GM21825 (cell line): ENCODE measurements at regions not wholly inside any gene's neighbourhood (a gene's known extent, or its start where the extent isn't known, plus 50 kb on each side); places are given as distances from the start of the nearest gene placed in this dataset.

ENCODE experiments used
- ATAC-seq: cut with Tn5 transposase; IDR thresholded peaks from one replicate; pipeline ENCODE4 v1.9.1; 2021; ENCODE audit warnings: mild to moderate bottlenecking, moderate library complexity; ENCODE audit not compliant: unreplicated experiment

GRCh38 chr18:79625924-79626561 is 53.6 kb upstream of the CTDP1 start:
- no peak for ATAC-seq

GRCh38 chr18:79626905-79627749 is 52.5 kb upstream of the CTDP1 start:
- no peak for ATAC-seq

DNA sequence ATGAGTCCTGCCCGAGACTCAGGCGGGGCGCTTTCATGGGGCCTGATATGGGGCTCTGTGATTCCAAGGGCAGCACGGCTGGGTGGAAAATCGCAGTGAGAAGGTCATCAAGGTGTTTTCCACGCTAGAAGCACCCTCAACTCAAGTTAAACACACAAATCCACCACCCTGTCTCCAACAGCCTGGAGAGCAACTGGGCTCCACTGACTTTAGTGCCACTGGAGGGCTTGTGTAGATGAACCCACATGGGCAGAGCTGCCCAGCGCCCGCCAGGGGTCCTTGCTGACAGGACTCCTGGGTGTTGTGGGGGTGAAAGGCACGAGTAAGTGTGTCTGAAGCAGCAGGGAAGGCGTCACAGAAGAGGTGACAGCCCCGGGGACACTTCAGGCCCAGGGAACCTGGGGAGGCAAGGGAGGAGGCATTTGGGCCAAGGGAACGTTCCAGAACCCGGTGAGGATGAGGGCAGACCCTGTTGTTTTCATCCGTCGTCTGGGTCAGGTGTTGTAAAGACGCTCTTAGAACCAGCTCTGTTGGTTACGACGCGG is 51.8 kb upstream of the CTDP1 start:
- no peak for ATAC-seq

DNA sequence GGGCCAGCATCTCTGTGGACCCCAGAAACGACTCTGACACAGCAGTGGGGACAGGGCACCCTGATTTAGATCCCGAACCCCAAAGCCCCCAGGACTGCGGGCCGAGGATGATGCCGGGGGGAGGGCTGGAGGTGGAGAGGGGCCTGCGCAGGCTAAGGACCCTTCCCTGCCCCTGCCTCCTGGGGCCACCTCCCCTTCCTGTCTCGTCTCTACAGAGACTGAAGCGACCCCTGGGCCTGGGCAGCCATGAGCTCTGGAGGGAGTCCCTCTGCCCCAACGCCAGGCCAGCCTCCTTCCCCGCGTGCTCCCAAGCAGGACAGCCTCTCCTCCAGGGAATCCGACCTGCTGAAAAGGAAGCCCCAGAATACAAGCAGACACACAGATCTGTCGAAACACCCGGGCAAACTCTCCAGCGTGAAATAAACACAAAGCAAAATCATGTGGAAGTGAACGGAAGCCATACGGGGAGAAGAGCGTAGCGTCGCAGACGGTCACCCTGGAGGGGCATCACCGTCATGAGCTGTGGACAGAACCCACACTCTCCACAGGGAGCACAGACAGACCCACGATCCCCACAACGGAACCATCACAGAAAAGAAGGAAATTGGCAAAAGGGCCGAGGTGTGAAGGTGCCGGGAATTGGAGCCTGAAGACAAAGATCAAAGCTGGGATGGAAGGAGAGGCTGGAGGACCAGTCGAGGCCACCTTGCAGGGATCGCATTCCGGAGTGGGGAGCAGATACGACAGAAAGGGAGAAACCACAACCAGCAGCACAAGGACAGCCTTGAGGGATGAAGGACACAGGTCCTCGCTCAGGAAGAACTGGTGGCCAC is 51.0 kb upstream of the CTDP1 start:
- ATAC-seq = no peak

DNA sequence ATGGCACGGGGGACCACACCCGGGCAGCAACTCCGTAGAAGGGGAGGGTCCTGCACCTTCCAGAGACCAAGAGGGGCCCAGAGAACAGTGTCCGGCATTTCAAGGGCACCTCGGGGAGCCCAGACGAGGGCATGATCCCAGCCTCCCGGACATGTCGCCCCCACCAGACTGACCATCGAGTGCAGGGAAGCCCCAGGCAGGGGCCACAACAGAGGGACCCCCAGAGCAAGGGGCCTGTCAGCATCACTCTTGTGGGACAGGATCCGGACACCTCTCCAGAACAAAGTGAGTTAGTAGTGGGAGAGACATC is 50.4 kb upstream of the CTDP1 start:
- no peak for ATAC-seq

DNA sequence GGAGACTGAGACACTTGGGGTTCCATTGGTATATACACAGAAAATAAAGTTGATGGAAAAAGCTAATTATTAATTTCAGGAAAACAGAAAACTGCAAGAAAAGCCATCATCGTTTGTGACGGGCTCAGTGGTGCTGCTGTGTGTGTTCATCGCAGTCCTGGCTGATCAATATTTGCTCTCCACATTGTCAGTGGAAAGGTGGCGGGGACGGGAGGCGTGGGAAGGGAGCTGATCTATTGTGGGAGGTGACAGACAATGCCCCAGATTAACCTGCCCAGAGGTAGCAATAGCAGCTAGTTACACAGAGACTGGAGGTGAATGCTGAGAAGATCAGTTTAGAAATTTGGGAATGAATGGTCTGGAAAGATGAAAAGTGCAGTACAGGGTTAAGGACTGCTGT is 50.0 kb upstream of the CTDP1 start:
- no peak for ATAC-seq
